HL-60 (cell line): ENCODE measurements at regions not wholly inside any gene's neighbourhood (a gene's known extent, or its start where the extent isn't known, plus 50 kb on each side); places are given as distances from the start of the nearest gene placed in this dataset.

ENCODE experiments used
- CTCF ChIP-seq: IDR thresholded peaks from one replicate; pipeline ENCODE4 v1.5.1; 2011; ENCODE audit warnings: low read length, control low read depth, inconsistent platforms; ENCODE audit not compliant: insufficient read depth
- GABPA ChIP-seq: IDR thresholded peaks from 2 replicates; pipeline ENCODE4 v1.6.1; 2012; ENCODE audit warnings: low read depth
- POLR2AphosphoS5 ChIP-seq: IDR thresholded peaks from 2 replicates; pipeline ENCODE4 v1.6.1; 2012; ENCODE audit warnings: low read depth
- SPI1 ChIP-seq: IDR thresholded peaks from 2 replicates; pipeline ENCODE4 v1.6.1; 2012; ENCODE audit warnings: low read depth, mild to moderate bottlenecking, borderline replicate concordance
- TF ChIP-seq, protein P1 (sequence below): IDR thresholded peaks from 2 replicates; pipeline ENCODE4 v1.6.1; 2012; ENCODE audit warnings: low read depth; ENCODE audit not compliant: insufficient replicate concordance

DNA sequence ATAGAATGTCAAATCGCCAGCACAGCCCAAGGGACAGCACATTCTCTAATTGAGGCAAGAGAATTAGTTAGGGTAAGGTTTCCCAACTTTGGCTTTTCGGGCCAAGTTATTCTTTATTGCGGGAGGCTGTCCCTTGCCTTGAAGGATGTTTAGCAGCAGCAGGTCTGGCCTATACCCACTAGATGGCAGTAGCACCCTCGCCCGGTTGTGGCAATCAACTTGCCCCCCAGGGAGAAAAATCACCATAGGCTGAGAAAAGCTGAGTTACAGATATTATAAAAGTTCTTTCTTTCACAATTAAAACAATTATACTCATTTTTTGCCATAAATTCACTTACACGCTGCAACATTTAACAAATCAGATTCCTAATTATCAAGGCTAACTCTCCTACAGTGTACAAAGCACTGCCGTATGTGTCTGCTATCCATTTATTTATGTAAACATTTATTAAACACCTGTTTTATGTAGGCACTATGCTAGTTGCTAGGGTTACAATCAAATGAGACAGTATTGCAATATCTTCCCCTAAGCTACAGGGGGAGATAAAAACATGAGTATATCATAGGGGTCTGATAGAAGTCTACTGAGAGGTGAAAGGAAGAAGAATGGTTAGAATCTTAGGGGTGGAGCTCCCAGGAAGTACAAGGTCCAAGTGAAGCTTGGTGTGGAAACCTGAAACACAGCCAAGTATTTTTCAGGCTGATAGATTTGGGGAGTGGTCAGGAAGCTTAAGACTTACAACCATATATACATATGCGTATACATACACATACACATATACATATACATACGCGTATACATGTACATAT lies 452.3 kb downstream of the RAB38 start:
- TF ChIP-seq CTCF, result peak; percentile 69
- TF ChIP-seq, protein P1, sequence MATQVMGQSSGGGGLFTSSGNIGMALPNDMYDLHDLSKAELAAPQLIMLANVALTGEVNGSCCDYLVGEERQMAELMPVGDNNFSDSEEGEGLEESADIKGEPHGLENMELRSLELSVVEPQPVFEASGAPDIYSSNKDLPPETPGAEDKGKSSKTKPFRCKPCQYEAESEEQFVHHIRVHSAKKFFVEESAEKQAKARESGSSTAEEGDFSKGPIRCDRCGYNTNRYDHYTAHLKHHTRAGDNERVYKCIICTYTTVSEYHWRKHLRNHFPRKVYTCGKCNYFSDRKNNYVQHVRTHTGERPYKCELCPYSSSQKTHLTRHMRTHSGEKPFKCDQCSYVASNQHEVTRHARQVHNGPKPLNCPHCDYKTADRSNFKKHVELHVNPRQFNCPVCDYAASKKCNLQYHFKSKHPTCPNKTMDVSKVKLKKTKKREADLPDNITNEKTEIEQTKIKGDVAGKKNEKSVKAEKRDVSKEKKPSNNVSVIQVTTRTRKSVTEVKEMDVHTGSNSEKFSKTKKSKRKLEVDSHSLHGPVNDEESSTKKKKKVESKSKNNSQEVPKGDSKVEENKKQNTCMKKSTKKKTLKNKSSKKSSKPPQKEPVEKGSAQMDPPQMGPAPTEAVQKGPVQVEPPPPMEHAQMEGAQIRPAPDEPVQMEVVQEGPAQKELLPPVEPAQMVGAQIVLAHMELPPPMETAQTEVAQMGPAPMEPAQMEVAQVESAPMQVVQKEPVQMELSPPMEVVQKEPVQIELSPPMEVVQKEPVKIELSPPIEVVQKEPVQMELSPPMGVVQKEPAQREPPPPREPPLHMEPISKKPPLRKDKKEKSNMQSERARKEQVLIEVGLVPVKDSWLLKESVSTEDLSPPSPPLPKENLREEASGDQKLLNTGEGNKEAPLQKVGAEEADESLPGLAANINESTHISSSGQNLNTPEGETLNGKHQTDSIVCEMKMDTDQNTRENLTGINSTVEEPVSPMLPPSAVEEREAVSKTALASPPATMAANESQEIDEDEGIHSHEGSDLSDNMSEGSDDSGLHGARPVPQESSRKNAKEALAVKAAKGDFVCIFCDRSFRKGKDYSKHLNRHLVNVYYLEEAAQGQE, result no peak
- no peak for TF ChIP-seq POLR2AphosphoS5
- no peak for TF ChIP-seq GABPA
- TF ChIP-seq SPI1, result no peak
